ENCODE measurements at regions not wholly inside any gene's neighbourhood (a gene's known extent, or its start where the extent isn't known, plus 50 kb on each side); places are given as distances from the start of the nearest gene placed in this dataset.

GRCh38 chrX:38999099-38999498 is 197.8 kb downstream of the MID1IP1 start:
- Histone ChIP-seq H3K36me3 (no peaks in the 10 kb centered on the region), H3K27ac (no peak overlapping the region), H3K4me1 (ENCODE audit: low read depth) (peaks cover 6% of the 10 kb centered on the region), H3K9me3 (ENCODE audit: low read depth) (no peaks in the 10 kb centered on the region), H3K27me3 (no peaks in the 10 kb centered on the region), H3K4me3 (no peak overlapping the region)
- no peak for DNase-seq (ENCODE audit: low read depth in 1 of 2, low spot score in 1 of 2)
- TF ChIP-seq CTCF (IDR thresholded peaks at IDR 0.05; ENCODE audit: low read depth, low read length) = no peak

GRCh38 chrX:38999967-39000745 is 198.9 kb downstream of the MID1IP1 start:
- Histone ChIP-seq H3K27me3 (no peaks in the 10 kb centered on the region), H3K36me3 (no peaks in the 10 kb centered on the region), H3K27ac (peak overlapping the region; percentile 33), H3K4me1 (ENCODE audit: low read depth) (peaks cover 6% of the 10 kb centered on the region), H3K4me3 (no peak overlapping the region), H3K9me3 (ENCODE audit: low read depth) (no peaks in the 10 kb centered on the region)
- no peak for TF ChIP-seq CTCF (IDR thresholded peaks at IDR 0.05; ENCODE audit: low read depth, low read length)
- no peak for DNase-seq (ENCODE audit: low read depth in 1 of 2, low spot score in 1 of 2)

GRCh38 chrX:39000802-39001201 is 199.5 kb downstream of the MID1IP1 start:
- Histone ChIP-seq H3K4me1 (ENCODE audit: low read depth) (peaks cover 6% of the 10 kb centered on the region), H3K9me3 (ENCODE audit: low read depth) (no peaks in the 10 kb centered on the region), H3K36me3 (no peaks in the 10 kb centered on the region), H3K4me3 (no peak overlapping the region), H3K27me3 (no peaks in the 10 kb centered on the region), H3K27ac (peak overlapping the region; percentile 33)
- no peak for TF ChIP-seq CTCF (IDR thresholded peaks at IDR 0.05; ENCODE audit: low read depth, low read length)
- no peak for DNase-seq (ENCODE audit: low read depth in 1 of 2, low spot score in 1 of 2)

- TF ChIP-seq CTCF (IDR thresholded peaks at IDR 0.05; ENCODE audit: low read depth, low read length) = no peak
- Histone ChIP-seq H3K4me1 (ENCODE audit: low read depth) (peaks cover 6% of the 10 kb centered on the region), H3K4me3 (no peak overlapping the region), H3K9me3 (ENCODE audit: low read depth) (no peaks in the 10 kb centered on the region), H3K36me3 (no peaks in the 10 kb centered on the region), H3K27me3 (no peaks in the 10 kb centered on the region), H3K27ac (no peak overlapping the region)
- no peak for DNase-seq (ENCODE audit: low read depth in 1 of 2, low spot score in 1 of 2)
Observed at GRCh38 chrX:39002466-39002865, 201.2 kb downstream of the MID1IP1 start.

- no peak overlapping the region for H3K4me3 ChIP-seq
- TF ChIP-seq CTCF (IDR thresholded peaks at IDR 0.05; ENCODE audit: low read depth, low read length) = no peak
- no peak for DNase-seq (ENCODE audit: low read depth in 1 of 2, low spot score in 1 of 2)
Observed at GRCh38 chrX:39008549-39008948, 207.3 kb downstream of the MID1IP1 start.

More at GRCh38 chrX:39008549-39008948, 207.3 kb downstream of the MID1IP1 start:
- no peaks in the 10 kb centered on the region for H3K4me1 ChIP-seq (ENCODE audit: low read depth)
- no peaks in the 10 kb centered on the region for H3K36me3 ChIP-seq
- no peaks in the 10 kb centered on the region for H3K27me3 ChIP-seq
- no peaks in the 10 kb centered on the region for H3K9me3 ChIP-seq (ENCODE audit: low read depth)
- no peak overlapping the region for H3K27ac ChIP-seq
